ENCODE measurements at regions not wholly inside any gene's neighbourhood (a gene's known extent, or its start where the extent isn't known, plus 50 kb on each side); places are given as distances from the start of the nearest gene placed in this dataset.

- TF ChIP-seq CTCF (IDR thresholded peaks at IDR 0.05) (no peak), POLR2A (IDR thresholded peaks at IDR 0.05) (no peak)
Observed at GRCh38 chr18:59795882-59796281, 98.7 kb upstream of the CCBE1 start.
